ENCODE measurements at regions not wholly inside any gene's neighbourhood (a gene's known extent, or its start where the extent isn't known, plus 50 kb on each side); places are given as distances from the start of the nearest gene placed in this dataset.

DNA sequence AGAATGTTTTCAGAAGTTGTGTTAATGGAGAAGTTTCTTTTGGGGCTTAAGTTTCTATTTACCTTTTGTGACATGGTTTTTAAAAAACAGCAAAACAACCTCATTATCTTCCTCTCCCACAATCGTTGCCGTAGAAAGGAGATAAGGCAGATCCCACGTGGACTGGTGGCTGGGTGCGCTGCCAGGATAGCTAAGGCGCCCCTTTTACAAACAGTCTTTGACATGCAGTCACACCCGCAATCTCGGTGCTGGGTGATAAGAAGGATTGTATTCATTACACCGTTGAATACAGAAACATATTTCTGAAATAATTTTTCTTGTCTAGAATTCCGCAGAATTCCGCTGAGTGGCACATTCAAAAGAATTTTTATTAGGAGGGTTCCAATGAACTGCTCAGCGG, 271.1 kb downstream of the UQCRFS1 start:
- Histone ChIP-seq H3K36me3 (no peaks in the 10 kb centered on the region), H3K27ac (no peak overlapping the region), H3K9me3 (no peaks in the 10 kb centered on the region), H3K27me3 (no peaks in the 10 kb centered on the region), H3K4me1 (ENCODE audit: insufficient read depth) (no peaks in the 10 kb centered on the region), H3K4me3 (no peak overlapping the region)
- TF ChIP-seq EP300 (IDR thresholded peaks at IDR 0.05) (no peak), POLR2A (IDR thresholded peaks at IDR 0.05) (no peak)
- TF ChIP-seq, protein P1, sequence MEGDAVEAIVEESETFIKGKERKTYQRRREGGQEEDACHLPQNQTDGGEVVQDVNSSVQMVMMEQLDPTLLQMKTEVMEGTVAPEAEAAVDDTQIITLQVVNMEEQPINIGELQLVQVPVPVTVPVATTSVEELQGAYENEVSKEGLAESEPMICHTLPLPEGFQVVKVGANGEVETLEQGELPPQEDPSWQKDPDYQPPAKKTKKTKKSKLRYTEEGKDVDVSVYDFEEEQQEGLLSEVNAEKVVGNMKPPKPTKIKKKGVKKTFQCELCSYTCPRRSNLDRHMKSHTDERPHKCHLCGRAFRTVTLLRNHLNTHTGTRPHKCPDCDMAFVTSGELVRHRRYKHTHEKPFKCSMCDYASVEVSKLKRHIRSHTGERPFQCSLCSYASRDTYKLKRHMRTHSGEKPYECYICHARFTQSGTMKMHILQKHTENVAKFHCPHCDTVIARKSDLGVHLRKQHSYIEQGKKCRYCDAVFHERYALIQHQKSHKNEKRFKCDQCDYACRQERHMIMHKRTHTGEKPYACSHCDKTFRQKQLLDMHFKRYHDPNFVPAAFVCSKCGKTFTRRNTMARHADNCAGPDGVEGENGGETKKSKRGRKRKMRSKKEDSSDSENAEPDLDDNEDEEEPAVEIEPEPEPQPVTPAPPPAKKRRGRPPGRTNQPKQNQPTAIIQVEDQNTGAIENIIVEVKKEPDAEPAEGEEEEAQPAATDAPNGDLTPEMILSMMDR (IDR thresholded peaks at IDR 0.05), result no peak
- intact Hi-C loops (cut with DNase I), result no loop called here
- 14 to 35% (median 17%) methylated on average over 11 of the region's 11 CpGs for WGBS, 3 donors
- no peak for DNase-seq

DNA sequence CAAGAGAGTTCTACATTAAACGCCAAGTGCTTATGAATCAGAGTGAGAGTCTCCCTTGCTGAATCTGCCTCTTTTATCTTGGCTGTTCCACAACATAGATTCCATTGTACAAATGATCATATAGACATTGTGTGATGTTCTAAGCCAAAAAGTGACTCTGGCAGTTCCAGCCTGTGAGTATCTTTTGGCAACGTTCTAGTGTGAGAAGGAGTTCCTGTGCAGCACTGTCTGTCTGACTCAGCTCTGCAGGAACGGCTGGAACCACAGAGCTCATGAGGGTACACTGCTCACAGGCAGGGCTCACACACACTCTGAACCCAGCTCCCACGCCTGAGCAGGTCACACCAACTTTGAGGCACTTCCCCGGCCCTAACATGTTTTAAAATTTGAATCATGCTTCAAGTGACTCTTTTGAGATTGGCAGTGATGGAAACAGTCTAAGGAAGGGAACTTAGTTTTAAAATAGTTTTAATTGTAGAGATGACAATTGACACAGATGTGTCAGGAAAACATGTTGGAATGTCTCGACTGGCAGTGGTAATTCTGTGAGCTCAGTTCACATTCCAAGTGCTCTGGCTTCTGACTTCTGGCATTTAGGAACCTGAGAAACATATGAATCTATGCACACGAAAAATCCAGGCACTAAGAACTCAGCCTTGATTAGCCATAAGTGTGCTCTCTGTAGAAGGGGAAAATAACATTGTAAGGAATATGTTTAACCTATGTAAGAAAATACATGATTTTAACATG, 272.0 kb downstream of the UQCRFS1 start:
- Histone ChIP-seq H3K27ac (no peak overlapping the region), H3K4me1 (ENCODE audit: insufficient read depth) (no peaks in the 10 kb centered on the region), H3K36me3 (no peaks in the 10 kb centered on the region), H3K27me3 (no peaks in the 10 kb centered on the region), H3K9me3 (no peaks in the 10 kb centered on the region), H3K4me3 (no peak overlapping the region)
- DNase-seq, result no peak
- intact Hi-C loops (cut with DNase I), result no loop called here
- 10 to 16% (median 13%) methylated on average over 7 of the region's 7 CpGs for WGBS, 3 donors
- TF ChIP-seq, protein P1 (IDR thresholded peaks at IDR 0.05), result no peak
- TF ChIP-seq EP300 (IDR thresholded peaks at IDR 0.05), result no peak
- no peak for TF ChIP-seq POLR2A (IDR thresholded peaks at IDR 0.05)

DNA sequence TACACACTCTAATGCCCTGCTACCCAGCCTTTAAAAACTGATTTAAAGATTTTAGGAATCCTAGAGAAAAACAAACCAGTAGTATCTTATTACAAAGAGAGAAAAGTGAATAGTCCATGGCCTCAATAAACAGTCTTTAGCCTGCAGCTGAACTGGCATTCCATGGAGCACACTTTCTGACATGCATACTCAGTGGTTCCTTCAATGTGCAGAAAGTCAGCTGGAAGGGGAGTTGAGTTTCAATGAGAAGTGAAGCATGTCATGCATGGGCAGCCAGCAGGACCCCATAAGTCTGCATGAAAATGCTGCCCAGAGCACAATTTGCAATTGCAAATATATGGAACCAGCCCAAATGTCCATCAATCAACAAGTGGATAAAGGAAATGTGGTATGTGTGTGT, 273.7 kb downstream of the UQCRFS1 start:
- no peak for TF ChIP-seq EP300 (IDR thresholded peaks at IDR 0.05)
- TF ChIP-seq, protein P1 (IDR thresholded peaks at IDR 0.05), result no peak
- TF ChIP-seq POLR2A (IDR thresholded peaks at IDR 0.05), result no peak
- intact Hi-C loops (cut with DNase I), result no loop called here
- Histone ChIP-seq H3K27ac (no peak overlapping the region), H3K36me3 (no peaks in the 10 kb centered on the region), H3K4me1 (ENCODE audit: insufficient read depth) (no peaks in the 10 kb centered on the region), H3K4me3 (no peak overlapping the region), H3K9me3 (no peaks in the 10 kb centered on the region), H3K27me3 (no peaks in the 10 kb centered on the region)
- no peak for DNase-seq

DNA sequence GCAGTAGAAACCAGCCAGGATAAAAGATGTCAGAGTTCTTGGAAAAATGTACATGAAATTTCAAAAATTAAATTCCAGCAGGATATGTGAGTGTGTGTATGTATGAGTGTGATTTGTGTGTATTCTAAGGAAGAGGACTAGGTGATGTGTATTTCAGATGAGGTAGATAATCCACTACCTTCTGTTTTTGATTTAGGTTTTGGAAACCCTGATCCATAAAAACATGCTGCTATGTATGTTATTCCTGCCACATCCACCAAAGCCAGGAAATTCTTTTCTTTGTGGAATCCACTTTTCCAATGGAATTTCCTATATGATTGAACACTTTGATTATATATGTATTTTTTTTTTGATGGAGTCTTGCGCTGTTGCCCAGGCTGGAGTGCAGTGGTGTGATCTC, 276.9 kb downstream of the UQCRFS1 start:
- Histone ChIP-seq H3K4me3 (no peak overlapping the region), H3K27me3 (no peaks in the 10 kb centered on the region), H3K36me3 (no peaks in the 10 kb centered on the region), H3K27ac (no peak overlapping the region), H3K9me3 (no peaks in the 10 kb centered on the region), H3K4me1 (ENCODE audit: insufficient read depth) (no peaks in the 10 kb centered on the region)
- intact Hi-C loops (cut with DNase I), result no loop called here
- TF ChIP-seq POLR2A (IDR thresholded peaks at IDR 0.05) (no peak), EP300 (IDR thresholded peaks at IDR 0.05) (no peak)
- TF ChIP-seq, protein P1 (IDR thresholded peaks at IDR 0.05), result no peak
- no peak for DNase-seq
- WGBS, 3 donors, result 93 to 94% (median 94%) methylated on average over 1 of the region's 1 CpG
